DMS114 treated with DMSO at 0.1 percent for 48 hours (cell line): ENCODE measurements at regions not wholly inside any gene's neighbourhood (a gene's known extent, or its start where the extent isn't known, plus 50 kb on each side); places are given as distances from the start of the nearest gene placed in this dataset.
"Not testable (repeated sequence)": the region's sequence is repeated elsewhere in the genome, so short reads cannot be mapped to it uniquely, and the experiment has no call there.

ENCODE experiments used
- DNase-seq: peaks from one replicate; lab custom pipeline; 2025; ENCODE audit not compliant: unreplicated experiment; lab: John Stamatoyannopoulos, UW

GRCh38 chr12:91767237-91767636 is 378.4 kb downstream of the BTG1 start:
- DNase-seq: no peak

GRCh38 chr12:91766454-91766853 is 379.2 kb downstream of the BTG1 start:
- DNase-seq: no peak

GRCh38 chr12:91763654-91764370 is 381.8 kb downstream of the BTG1 start:
- DNase-seq: no peak

- no peak for DNase-seq
These were observed 392.0 kb downstream of the BTG1 start for GRCh38 chr12:91753649-91754048.

- no peak for DNase-seq
These were observed 398.7 kb downstream of the BTG1 start for GRCh38 chr12:91746976-91747375.

GRCh38 chr12:91744597-91744996 is 401.0 kb downstream of the BTG1 start:
- DNase-seq: no peak

- DNase-seq: no peak
These were observed 401.8 kb downstream of the BTG1 start for GRCh38 chr12:91743704-91744321.

GRCh38 chr12:91743280-91743679 is 402.4 kb downstream of the BTG1 start:
- no peak for DNase-seq

GRCh38 chr12:91741932-91742331 is 403.7 kb downstream of the BTG1 start:
- DNase-seq: no peak

GRCh38 chr12:91733846-91734245 is 411.8 kb downstream of the BTG1 start:
- DNase-seq: not testable (repeated sequence)

GRCh38 chr12:91732086-91732485 is 413.6 kb downstream of the BTG1 start:
- no peak for DNase-seq

- no peak for DNase-seq
These were observed 416.1 kb downstream of the BTG1 start for GRCh38 chr12:91729543-91729942.

GRCh38 chr12:91723191-91723590 is 422.5 kb downstream of the BTG1 start:
- DNase-seq: no peak

- DNase-seq: no peak
These were observed 423.6 kb downstream of the BTG1 start for GRCh38 chr12:91722072-91722471.

- no peak for DNase-seq
These were observed 424.6 kb downstream of the BTG1 start for GRCh38 chr12:91721023-91721422.

GRCh38 chr12:91718326-91718725 is 427.3 kb downstream of the BTG1 start:
- no peak for DNase-seq

GRCh38 chr12:91717804-91718203 is 427.8 kb downstream of the BTG1 start:
- no peak for DNase-seq

GRCh38 chr12:91711925-91712324 is 433.7 kb downstream of the BTG1 start:
- not testable (repeated sequence) for DNase-seq

GRCh38 chr12:91706466-91706865 is 439.2 kb downstream of the BTG1 start:
- DNase-seq: no peak

- no peak for DNase-seq
These were observed 441.2 kb downstream of the BTG1 start for GRCh38 chr12:91704446-91704845.

GRCh38 chr12:91703491-91704283 is 442.0 kb downstream of the BTG1 start:
- DNase-seq: no peak

GRCh38 chr12:91702843-91703425 is 442.7 kb downstream of the BTG1 start:
- no peak for DNase-seq
